Cardiac fibroblast (primary cell): ENCODE measurements at regions not wholly inside any gene's neighbourhood (a gene's known extent, or its start where the extent isn't known, plus 50 kb on each side); places are given as distances from the start of the nearest gene placed in this dataset.

ENCODE experiments used
- DNase-seq, 2 donors: peaks; one replicate each; pipeline versions ENCODE4 v3.0.0 to v3.0.0-alpha.2; 2010; ENCODE audit warnings: low read depth in 2 of 2
- H3K4me3 ChIP-seq, 2 donors: replicated peaks in 1 of 2; 1 replicate in 1 of 2; 2 replicates in 1 of 2; pipeline ENCODE4 v1.5.1; 2011; ENCODE audit warnings: low read depth in 2 of 2, low read length in 2 of 2, mild to moderate bottlenecking in 2 of 2, moderate library complexity in 1 of 2
- CTCF ChIP-seq: IDR thresholded peaks from one replicate; pipeline ENCODE4 v1.5.1; 2011; ENCODE audit warnings: low read depth, mild to moderate bottlenecking, low read length, inconsistent platforms

GRCh38 chr3:117268318-117268717, 558.7 kb downstream of the TUSC7 start:
- no peak overlapping the region for H3K4me3 ChIP-seq
- TF ChIP-seq CTCF: no peak
- DNase-seq: no peak

GRCh38 chr3:117272274-117272673, 562.7 kb downstream of the TUSC7 start:
- no peak for TF ChIP-seq CTCF
- H3K4me3 ChIP-seq: no peak overlapping the region
- no peak for DNase-seq

GRCh38 chr3:117272876-117273523, 563.4 kb downstream of the TUSC7 start:
- H3K4me3 ChIP-seq: no peak overlapping the region
- DNase-seq: no peak
- TF ChIP-seq CTCF: no peak

- DNase-seq: no peak
- no peak overlapping the region for H3K4me3 ChIP-seq
- no peak for TF ChIP-seq CTCF
These were observed 568.2 kb downstream of the TUSC7 start for GRCh38 chr3:117277816-117278215.

- TF ChIP-seq CTCF: no peak
- DNase-seq: peak in 1 of 2 donors; percentile 4
These were observed 569.0 kb downstream of the TUSC7 start for GRCh38 chr3:117278424-117279190.

GRCh38 chr3:117281371-117281770, 571.8 kb downstream of the TUSC7 start:
- no peak for TF ChIP-seq CTCF
- DNase-seq: no peak
- H3K4me3 ChIP-seq: no peak overlapping the region

More at GRCh38 chr3:117278424-117279190, 569.0 kb downstream of the TUSC7 start:
- no peak overlapping the region for H3K4me3 ChIP-seq
